ENCODE measurements at regions not wholly inside any gene's neighbourhood (a gene's known extent, or its start where the extent isn't known, plus 50 kb on each side); places are given as distances from the start of the nearest gene placed in this dataset.
"Not testable (repeated sequence)": the region's sequence is repeated elsewhere in the genome, so short reads cannot be mapped to it uniquely, and the experiment has no call there.

DNA sequence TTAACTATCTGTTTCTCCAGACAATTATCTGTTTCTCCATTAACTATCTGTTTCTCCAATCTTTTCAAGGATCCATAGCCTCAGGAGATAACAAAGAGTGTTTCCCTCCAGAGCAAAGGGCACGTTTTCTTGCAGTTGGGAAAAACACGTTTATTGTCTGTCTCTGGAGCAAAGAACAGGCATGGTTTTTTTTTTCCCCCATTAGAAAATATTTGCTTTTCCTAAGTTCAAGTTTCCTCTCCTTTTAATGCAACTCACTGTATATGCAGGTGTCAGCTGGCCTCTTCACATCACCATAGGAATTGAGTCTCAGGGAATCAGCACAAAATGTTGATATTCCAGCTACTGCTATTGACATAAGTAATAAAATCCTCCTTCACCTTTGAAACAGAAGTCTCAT lies 984.4 kb downstream of the RAB28 start:
- TF ChIP-seq, protein P1, sequence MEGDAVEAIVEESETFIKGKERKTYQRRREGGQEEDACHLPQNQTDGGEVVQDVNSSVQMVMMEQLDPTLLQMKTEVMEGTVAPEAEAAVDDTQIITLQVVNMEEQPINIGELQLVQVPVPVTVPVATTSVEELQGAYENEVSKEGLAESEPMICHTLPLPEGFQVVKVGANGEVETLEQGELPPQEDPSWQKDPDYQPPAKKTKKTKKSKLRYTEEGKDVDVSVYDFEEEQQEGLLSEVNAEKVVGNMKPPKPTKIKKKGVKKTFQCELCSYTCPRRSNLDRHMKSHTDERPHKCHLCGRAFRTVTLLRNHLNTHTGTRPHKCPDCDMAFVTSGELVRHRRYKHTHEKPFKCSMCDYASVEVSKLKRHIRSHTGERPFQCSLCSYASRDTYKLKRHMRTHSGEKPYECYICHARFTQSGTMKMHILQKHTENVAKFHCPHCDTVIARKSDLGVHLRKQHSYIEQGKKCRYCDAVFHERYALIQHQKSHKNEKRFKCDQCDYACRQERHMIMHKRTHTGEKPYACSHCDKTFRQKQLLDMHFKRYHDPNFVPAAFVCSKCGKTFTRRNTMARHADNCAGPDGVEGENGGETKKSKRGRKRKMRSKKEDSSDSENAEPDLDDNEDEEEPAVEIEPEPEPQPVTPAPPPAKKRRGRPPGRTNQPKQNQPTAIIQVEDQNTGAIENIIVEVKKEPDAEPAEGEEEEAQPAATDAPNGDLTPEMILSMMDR (IDR thresholded peaks at IDR 0.05; ENCODE audit: low read depth, low read length, missing control alignments) = no peak
- no peak for DNase-seq (ENCODE audit: extremely low read depth, low read depth)
- no peak overlapping the region for H3K4me3 ChIP-seq (replicated peaks; ENCODE audit: low read depth, low read length)

DNA sequence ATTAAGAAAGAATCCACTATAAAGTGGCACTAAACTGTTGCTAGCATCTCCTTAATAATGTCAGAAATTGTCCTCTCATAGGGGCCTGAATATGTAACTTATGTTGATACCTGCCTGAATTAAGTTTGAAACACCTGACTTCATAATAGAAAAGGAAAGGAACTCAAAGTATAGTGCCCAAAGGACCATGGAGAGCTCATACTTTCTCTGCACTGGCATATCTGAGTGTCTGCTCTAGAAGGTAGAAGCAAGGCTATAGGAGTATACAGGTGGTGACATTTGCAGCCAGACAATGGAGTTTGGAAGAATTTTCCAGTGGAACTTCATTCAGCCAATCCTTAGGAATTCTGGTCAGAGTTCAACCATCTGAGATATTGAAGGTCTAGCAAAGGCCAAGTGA lies 988.9 kb downstream of the RAB28 start:
- TF ChIP-seq, protein P1 (IDR thresholded peaks at IDR 0.05; ENCODE audit: low read depth, low read length, missing control alignments) = no peak
- no peak overlapping the region for H3K4me3 ChIP-seq (replicated peaks; ENCODE audit: low read depth, low read length)
- DNase-seq (ENCODE audit: extremely low read depth, low read depth) = no peak

DNA sequence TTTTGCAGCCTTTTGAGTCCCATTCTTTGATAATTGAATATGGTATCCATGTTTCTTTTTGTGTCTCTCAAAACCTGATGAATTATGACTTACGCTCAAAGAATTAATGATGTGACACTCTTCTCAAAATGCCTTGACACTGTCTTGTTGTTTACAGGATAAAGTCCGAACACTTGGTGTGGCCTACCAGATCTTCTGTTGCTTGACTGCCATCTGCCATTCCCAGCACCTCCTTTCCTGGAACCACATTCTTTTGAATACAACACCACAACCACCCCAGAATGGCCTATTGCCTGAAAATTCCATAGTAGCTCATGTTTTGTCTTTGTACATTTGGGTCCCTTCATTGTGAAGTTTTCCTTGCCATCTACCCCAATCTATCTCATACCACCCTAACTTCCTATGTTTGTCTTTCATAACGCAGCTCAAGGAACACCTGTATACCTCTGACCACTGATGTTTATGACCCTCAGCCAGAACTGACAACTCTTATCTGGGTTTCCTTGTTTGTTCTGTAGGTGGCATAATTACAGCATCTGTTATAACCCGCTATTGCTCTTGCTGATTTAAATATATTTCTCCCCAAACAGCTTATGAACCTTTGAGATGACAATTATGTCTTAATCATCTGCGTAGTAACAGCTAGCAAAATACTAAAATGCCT lies 991.3 kb downstream of the RAB28 start:
- no peak overlapping the region for H3K4me3 ChIP-seq (replicated peaks; ENCODE audit: low read depth, low read length)
- no peak for DNase-seq (ENCODE audit: extremely low read depth, low read depth)
- TF ChIP-seq, protein P1 (IDR thresholded peaks at IDR 0.05; ENCODE audit: low read depth, low read length, missing control alignments) = no peak

DNA sequence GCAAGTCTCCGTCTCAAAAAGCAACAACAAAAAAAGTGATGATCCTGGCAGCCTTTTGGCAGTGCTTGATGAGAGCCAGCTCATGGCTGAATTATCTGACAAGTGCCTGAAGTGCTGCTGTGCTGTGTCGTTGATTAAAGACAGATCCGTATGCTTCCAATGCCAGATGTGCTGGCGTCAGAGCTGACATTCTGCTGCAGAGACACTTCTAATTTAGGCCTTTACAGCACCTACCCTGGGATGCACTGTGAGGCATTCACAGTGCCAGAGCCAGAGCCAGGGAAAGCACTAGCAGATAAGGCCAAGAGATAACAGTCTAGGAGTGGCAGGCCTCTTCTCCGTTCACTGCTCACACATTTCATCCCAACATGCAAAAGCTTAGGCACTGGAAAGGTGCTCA lies 995.5 kb downstream of the RAB28 start:
- H3K4me3 ChIP-seq (replicated peaks; ENCODE audit: low read depth, low read length) = no peak overlapping the region
- TF ChIP-seq, protein P1 (IDR thresholded peaks at IDR 0.05; ENCODE audit: low read depth, low read length, missing control alignments) = no peak
- no peak for DNase-seq (ENCODE audit: extremely low read depth, low read depth)

DNA sequence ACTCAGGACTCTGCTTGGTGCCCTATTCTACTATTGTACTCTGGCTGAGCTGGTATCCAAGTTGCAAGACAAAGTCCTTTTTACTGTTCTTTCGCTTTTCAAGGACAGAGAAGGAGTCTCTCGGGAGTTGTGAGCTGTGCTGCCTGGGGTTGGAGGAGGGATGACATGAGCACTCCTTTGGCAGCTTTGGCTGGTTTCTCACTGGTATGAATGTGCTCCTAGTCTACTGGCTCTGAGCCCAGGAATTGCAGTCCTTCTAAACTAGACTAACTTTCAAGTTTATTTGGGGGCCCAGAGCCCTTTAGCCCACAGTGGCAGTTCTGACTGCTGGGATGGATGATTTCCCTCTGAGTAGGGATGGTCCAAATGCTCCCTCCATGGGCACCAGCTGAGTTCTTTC lies 997.1 kb downstream of the RAB28 start:
- no peak for DNase-seq (ENCODE audit: extremely low read depth, low read depth)
- H3K4me3 ChIP-seq (replicated peaks; ENCODE audit: low read depth, low read length) = no peak overlapping the region
- TF ChIP-seq, protein P1 (IDR thresholded peaks at IDR 0.05; ENCODE audit: low read depth, low read length, missing control alignments) = no peak

DNA sequence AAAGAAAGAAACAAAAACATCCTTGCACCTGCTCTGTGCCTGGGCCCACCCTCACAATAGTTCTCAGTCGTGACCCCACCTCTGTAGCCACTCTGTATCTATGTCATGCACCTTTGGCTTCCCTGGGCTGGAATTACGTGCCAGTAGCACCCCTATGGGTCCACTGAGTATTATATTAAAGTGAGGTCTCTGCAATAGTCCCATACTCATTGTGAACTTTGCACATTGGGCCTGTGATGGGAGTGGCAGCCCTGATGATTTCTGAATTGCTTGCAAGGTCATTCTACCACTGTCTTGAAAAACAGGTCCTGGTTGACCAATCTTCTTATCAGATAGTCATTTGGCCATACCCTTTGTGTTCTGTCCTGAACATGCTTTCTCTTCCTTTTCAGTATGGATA lies 1012.1 kb downstream of the RAB28 start:
- TF ChIP-seq, protein P1 (IDR thresholded peaks at IDR 0.05; ENCODE audit: low read depth, low read length, missing control alignments) = no peak
- H3K4me3 ChIP-seq (replicated peaks; ENCODE audit: low read depth, low read length) = no peak overlapping the region
- no peak for DNase-seq (ENCODE audit: extremely low read depth, low read depth)

DNA sequence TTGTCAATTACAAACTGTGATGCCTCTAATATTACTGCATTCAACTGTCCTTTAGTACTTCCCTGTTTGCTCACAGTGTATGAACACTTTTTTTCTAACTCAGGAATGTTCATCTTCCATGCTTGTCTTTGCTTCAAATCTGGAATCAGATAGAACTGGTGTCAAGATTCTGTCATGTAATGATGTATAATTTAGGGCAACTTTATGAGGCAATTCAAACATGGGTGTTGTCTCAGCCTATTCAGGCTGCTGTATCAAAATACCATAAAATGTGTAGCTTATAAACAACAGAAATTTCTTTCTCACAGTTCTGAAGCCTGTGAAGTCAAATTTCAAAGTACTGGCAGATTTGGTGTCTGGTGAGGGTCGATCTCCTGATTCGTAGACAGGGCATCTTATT lies 1012.9 kb downstream of the RAB28 start:
- DNase-seq (ENCODE audit: extremely low read depth, low read depth) = no peak
- TF ChIP-seq, protein P1 (IDR thresholded peaks at IDR 0.05; ENCODE audit: low read depth, low read length, missing control alignments) = no peak
- no peak overlapping the region for H3K4me3 ChIP-seq (replicated peaks; ENCODE audit: low read depth, low read length)

DNA sequence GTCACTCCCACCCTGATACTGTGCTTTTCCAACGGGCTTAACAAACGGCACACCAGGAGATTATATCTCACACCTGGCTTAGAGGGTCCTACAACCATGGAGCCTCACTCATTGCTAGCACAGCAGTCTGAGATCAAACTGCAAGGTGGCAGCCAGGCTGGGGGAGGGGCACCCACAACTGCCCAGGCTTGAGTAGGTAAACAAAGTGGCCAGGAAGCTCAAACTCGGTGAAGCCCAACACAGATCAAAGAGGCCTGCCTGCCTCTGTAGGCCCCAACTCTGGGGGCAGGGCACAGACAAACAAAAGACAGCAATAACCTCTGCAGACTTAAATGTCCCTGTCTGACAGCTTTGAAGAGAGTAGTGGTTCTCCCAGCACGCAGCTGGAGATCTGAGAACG lies 1022.6 kb downstream of the RAB28 start:
- not testable (repeated sequence) for H3K4me3 ChIP-seq (replicated peaks; ENCODE audit: low read depth, low read length); DNase-seq (ENCODE audit: extremely low read depth, low read depth)

Data from HFF-Myc (cell line).